MM.1S (cell line): ENCODE measurements at regions not wholly inside any gene's neighbourhood (a gene's known extent, or its start where the extent isn't known, plus 50 kb on each side); places are given as distances from the start of the nearest gene placed in this dataset.
A peak's percentile ranks its signal among the peaks of the same experiment; 100 is the strongest.

Source experiments
- DNase-seq: peaks from one replicate; pipeline ENCODE4 v3.0.0-alpha.2; 2015
- H2AFZ ChIP-seq: fragments of 300-600 bp; sonication (generic); 2 replicates; pipeline ENCODE4 v1.6.0; 2016; ENCODE audit warnings: antibody characterized with exemption, low read length
- H3F3A ChIP-seq: fragments of 300-600 bp; sonication (generic); 2 replicates; pipeline ENCODE4 v1.6.1; 2016; ENCODE audit warnings: mild to moderate bottlenecking, antibody characterized with exemption, low read length, moderate library complexity, mixed read lengths; ENCODE audit not compliant: insufficient read depth
- H3K27ac ChIP-seq: fragments of 300-600 bp; sonication (generic); 2 replicates; pipeline ENCODE4 v1.5.1; 2016; ENCODE audit warnings: mild to moderate bottlenecking, low read length
- H3K27me3 ChIP-seq: fragments of 300-600 bp; sonication (generic); replicated peaks from 2 replicates; pipeline ENCODE4 v1.6.0; 2016; ENCODE audit warnings: low read length; ENCODE audit not compliant: insufficient read depth
- H3K36me3 ChIP-seq: fragments of 300-600 bp; sonication (generic); replicated peaks from 2 replicates; pipeline ENCODE4 v1.6.1; 2016; ENCODE audit warnings: mild to moderate bottlenecking, low read length, mixed read lengths; ENCODE audit not compliant: insufficient read depth
- H3K4me1 ChIP-seq: fragments of 300-600 bp; sonication (generic); 2 replicates; pipeline ENCODE4 v1.6.1; 2016; ENCODE audit warnings: low read length, mixed read lengths
- H3K4me2 ChIP-seq: fragments of 300-600 bp; sonication (generic); 2 replicates; pipeline ENCODE4 v1.6.0; 2016; ENCODE audit warnings: low read depth, low read length
- H3K4me3 ChIP-seq: fragments of 300-600 bp; sonication (generic); 2 replicates; pipeline ENCODE4 v1.5.1; 2016; ENCODE audit warnings: low read length, mixed read lengths
- H3K79me2 ChIP-seq: fragments of 300-600 bp; sonication (generic); 2 replicates; pipeline ENCODE4 v1.6.1; 2016; ENCODE audit warnings: mixed run types, low read length, mixed read lengths
- H3K9ac ChIP-seq: fragments of 300-600 bp; sonication (generic); 2 replicates; pipeline ENCODE4 v1.6.1; 2016; ENCODE audit warnings: low read length, mixed read lengths
- H3K9me2 ChIP-seq: fragments of 300-600 bp; sonication (generic); replicated peaks from 2 replicates; pipeline ENCODE4 v1.6.1; 2016; ENCODE audit warnings: mild to moderate bottlenecking, low read length, mixed read lengths; ENCODE audit not compliant: insufficient read depth
- H3K9me3 ChIP-seq: fragments of 300-600 bp; sonication (generic); replicated peaks from 2 replicates; pipeline ENCODE4 v1.6.1; 2016; ENCODE audit warnings: mild to moderate bottlenecking, low read length, mixed read lengths; ENCODE audit not compliant: insufficient read depth
- H4K20me1 ChIP-seq: fragments of 300-600 bp; sonication (generic); 2 replicates; pipeline ENCODE4 v1.6.1; 2016; ENCODE audit warnings: mild to moderate bottlenecking, low read length, moderate library complexity, mixed read lengths; ENCODE audit not compliant: insufficient read depth
- EZH2 ChIP-seq: fragments of 300-600 bp; sonication (generic); optimal IDR thresholded peaks from 2 replicates; pipeline ENCODE3; 2017; ENCODE audit warnings: low read depth, mild to moderate bottlenecking, antibody characterized with exemption, low read length, mixed read lengths
- EZH2phosphoT487 ChIP-seq: fragments of 300-600 bp; sonication (generic); IDR thresholded peaks from 2 replicates; pipeline ENCODE4 v1.6.1; 2018; ENCODE audit warnings: antibody characterized with exemption, low read length
- TF ChIP-seq, protein P1 (sequence below): fragments of 300-600 bp; sonication (generic); IDR thresholded peaks from 2 replicates; pipeline ENCODE4 v1.5.1; 2016; ENCODE audit warnings: antibody characterized with exemption, low read length, mixed read lengths

DNA sequence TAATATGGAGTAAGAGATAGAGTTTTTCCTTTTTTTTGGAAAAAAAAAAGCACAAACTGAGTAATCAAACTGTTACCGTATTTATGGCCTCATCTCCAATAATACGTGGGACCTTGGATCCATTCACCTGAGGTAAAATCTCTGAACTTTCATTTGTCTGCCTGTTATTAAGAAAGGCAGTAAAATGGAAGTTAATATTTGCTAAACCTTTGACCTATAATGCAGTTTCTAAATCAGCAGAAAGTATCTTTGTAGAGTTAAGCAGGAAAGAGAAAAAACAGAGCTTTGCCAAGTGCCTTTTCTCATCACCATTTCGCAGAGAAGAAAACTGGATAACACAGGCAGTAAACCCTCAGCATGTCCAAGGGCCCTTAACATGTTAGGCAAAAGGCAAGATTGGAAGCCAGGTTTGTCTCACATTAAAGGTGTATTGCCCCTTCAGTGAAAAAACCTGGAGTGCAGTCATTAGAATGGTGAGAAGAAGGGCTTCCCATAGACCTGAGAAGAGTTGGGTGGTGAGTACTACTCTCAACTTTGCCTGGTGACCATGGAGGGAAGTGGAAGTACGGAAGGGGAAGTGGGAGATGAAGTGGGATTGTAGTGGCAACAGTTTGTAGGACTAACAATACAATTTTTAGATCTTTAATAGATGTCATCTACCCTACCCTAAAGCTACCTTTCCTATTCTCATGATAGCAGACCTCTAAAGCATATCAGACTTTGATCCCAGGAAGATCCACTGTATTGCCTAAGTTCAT lies 65.4 kb upstream of the GRAMD2B start:
- Histone ChIP-seq H3F3A (peaks cover 6% of the 10 kb centered on the region; the same call in 1 of the 2 replicates), H3K36me3 (no peaks in the 10 kb centered on the region), H3K9me3 (no peaks in the 10 kb centered on the region), H2AFZ (no peak overlapping the region), H3K27ac (no peak overlapping the region), H3K79me2 (no peaks in the 10 kb centered on the region), H3K4me1 (peaks cover 20% of the 10 kb centered on the region), H3K27me3 (no peaks in the 10 kb centered on the region), H3K4me2 (no peak overlapping the region), H4K20me1 (no peaks in the 10 kb centered on the region), H3K9ac (no peak overlapping the region), H3K9me2 (no peaks in the 10 kb centered on the region), H3K4me3 (no peak overlapping the region)
- no peak for DNase-seq
- TF ChIP-seq, protein P1, sequence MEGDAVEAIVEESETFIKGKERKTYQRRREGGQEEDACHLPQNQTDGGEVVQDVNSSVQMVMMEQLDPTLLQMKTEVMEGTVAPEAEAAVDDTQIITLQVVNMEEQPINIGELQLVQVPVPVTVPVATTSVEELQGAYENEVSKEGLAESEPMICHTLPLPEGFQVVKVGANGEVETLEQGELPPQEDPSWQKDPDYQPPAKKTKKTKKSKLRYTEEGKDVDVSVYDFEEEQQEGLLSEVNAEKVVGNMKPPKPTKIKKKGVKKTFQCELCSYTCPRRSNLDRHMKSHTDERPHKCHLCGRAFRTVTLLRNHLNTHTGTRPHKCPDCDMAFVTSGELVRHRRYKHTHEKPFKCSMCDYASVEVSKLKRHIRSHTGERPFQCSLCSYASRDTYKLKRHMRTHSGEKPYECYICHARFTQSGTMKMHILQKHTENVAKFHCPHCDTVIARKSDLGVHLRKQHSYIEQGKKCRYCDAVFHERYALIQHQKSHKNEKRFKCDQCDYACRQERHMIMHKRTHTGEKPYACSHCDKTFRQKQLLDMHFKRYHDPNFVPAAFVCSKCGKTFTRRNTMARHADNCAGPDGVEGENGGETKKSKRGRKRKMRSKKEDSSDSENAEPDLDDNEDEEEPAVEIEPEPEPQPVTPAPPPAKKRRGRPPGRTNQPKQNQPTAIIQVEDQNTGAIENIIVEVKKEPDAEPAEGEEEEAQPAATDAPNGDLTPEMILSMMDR, result no peak
- no peak for TF ChIP-seq EZH2phosphoT487
- no peak for TF ChIP-seq EZH2

DNA sequence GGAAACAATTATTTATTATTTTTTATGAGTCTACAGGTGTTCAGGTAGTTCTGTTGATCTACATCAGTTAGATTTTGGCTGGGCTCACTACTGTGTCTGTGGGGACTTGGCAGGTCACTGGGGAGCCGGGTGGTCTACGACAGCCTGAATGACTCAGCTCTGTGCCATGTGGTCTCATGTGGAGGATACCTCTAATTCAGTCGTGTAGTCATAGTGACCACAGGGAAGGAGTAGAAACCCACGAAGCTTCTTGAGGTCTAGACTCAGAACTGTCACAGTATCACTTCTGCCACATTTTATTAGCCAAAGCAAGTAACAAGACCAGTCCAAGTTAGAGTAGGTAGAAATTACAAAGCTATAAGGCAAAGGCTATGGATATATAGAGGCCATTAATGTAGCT lies 64.7 kb upstream of the GRAMD2B start:
- H2AFZ ChIP-seq, result no peak overlapping the region
- H3K9ac ChIP-seq, result no peak overlapping the region
- H4K20me1 ChIP-seq, result no peaks in the 10 kb centered on the region
- H3K36me3 ChIP-seq, result no peaks in the 10 kb centered on the region
- DNase-seq, result peak; percentile 30
- TF ChIP-seq, protein P1, result no peak
- TF ChIP-seq EZH2phosphoT487, result no peak
- TF ChIP-seq EZH2, result no peak
- peaks cover 20% of the 10 kb centered on the region for H3K4me1 ChIP-seq
- no peak overlapping the region for H3K4me3 ChIP-seq
- H3K9me2 ChIP-seq, result no peaks in the 10 kb centered on the region
- H3K27ac ChIP-seq, result no peak overlapping the region
- no peaks in the 10 kb centered on the region for H3K9me3 ChIP-seq
- H3K27me3 ChIP-seq, result no peaks in the 10 kb centered on the region
- H3K79me2 ChIP-seq, result no peaks in the 10 kb centered on the region
- no peak overlapping the region for H3K4me2 ChIP-seq
- H3F3A ChIP-seq, result peaks cover 6% of the 10 kb centered on the region; the same call in 1 of the 2 replicates

DNA sequence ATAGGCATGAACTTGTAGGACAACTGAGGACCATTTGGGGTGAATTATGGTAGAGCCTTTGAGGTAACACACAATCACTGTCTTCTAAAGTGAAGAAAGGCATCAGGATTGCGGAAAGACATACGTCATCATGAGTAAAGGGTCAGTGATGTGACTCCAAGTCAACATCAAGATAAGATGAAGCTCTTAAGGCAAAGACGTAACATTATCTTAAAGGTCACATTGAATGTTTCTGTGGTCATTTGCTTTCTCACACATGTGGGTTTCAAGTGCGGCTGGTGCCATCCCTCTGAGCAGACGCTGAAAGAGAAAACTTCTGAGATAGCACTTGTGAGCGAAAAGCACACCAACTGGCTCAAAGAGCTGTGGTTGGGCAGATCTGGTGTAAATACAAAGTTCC lies 63.3 kb upstream of the GRAMD2B start:
- H3K27me3 ChIP-seq, result no peaks in the 10 kb centered on the region
- peak overlapping the region; percentile 11; the same call in 1 of the 2 replicates for H3K27ac ChIP-seq
- H3K9me2 ChIP-seq, result no peaks in the 10 kb centered on the region
- peak; percentile 77 for DNase-seq
- H3K9me3 ChIP-seq, result no peaks in the 10 kb centered on the region
- peaks cover 6% of the 10 kb centered on the region; the same call in 1 of the 2 replicates for H3F3A ChIP-seq
- H2AFZ ChIP-seq, result no peak overlapping the region
- peak overlapping the region; percentile 57 for H3K4me2 ChIP-seq
- peak overlapping the region; percentile 21; the same call in 1 of the 2 replicates for H3K4me3 ChIP-seq
- peaks cover 20% of the 10 kb centered on the region for H3K4me1 ChIP-seq
- H4K20me1 ChIP-seq, result no peaks in the 10 kb centered on the region
- TF ChIP-seq EZH2phosphoT487 (no peak), EZH2 (no peak)
- TF ChIP-seq, protein P1, result no peak
- no peaks in the 10 kb centered on the region for H3K36me3 ChIP-seq
- H3K9ac ChIP-seq, result no peak overlapping the region
- H3K79me2 ChIP-seq, result no peaks in the 10 kb centered on the region
